ENCODE measurements at regions not wholly inside any gene's neighbourhood (a gene's known extent, or its start where the extent isn't known, plus 50 kb on each side); places are given as distances from the start of the nearest gene placed in this dataset.

DNA sequence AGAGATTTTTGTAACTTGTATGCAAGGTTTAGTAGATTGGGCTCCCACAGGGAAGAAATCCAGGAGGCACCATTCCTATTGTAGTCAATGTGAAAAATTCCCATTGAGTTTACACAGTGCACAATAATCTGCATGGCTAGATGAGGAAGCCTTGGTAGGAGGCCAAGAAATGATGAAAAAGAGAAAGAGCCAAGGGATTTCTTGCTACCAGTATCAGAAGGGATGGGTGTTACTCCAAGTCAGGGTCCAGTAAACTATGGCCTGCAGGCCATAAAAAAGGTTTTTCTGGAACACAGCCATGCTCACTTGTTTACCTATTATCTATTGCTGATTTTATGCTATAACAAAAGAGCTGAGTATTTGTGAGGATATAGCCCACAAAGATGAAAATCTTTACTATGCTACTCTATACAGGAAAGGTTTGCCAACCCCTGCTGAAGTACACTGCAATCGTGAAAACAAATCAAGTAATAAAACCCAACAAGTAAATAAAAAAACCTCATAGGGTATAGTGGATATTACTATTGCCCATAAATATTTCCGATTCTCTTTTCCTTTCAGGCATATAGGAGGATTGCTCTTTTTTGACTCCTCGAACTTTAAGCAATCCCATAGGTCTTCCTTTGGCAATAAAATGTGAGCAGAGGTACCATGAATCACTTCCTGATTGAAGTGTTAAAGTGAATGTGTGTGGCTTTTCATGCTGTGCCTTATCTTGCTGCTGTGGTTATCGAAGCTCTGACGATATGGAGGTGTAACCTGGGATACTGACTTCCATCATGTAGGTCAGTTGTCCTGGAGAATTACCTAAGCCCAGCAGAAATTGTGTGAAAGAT is 256.3 kb upstream of the MAGI2 start:
- no peaks in the 10 kb centered on the region for H3K9me3 ChIP-seq (ENCODE audit: low read length)
- H3K9ac ChIP-seq (ENCODE audit: low read length): no peak overlapping the region
- no peaks in the 10 kb centered on the region for H3K4me1 ChIP-seq (ENCODE audit: insufficient read depth, low read length)
- no peak overlapping the region for H3K27ac ChIP-seq (ENCODE audit: low read depth, low read length)
- no peaks in the 10 kb centered on the region for H3K36me3 ChIP-seq (ENCODE audit: insufficient read depth, low read length)
- no peaks in the 10 kb centered on the region for H3K27me3 ChIP-seq (ENCODE audit: control insufficient read depth in 1 of 2, insufficient read depth in 2 of 2, low read length in 2 of 2)
- H3K4me3 ChIP-seq (ENCODE audit: low read depth in 1 of 2, low read length in 2 of 2): no peak overlapping the region

DNA sequence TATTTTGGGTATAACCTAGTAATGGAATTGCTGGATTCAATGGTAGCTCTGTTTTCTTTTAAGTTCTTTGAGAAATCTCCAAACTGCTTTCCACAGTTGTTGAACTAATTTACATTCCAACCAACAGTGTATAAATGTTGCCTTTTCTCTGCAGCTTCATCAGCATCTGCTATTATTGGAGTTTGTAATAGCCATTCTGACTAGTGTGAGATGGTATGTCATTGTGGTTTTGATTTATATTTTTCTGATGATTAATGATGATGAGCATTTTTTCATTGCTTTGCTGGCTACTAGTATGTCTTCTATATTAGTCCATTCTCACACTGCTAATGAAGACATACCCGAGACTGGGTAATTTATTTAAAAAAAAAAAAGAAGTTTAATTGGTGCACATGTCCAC is 248.6 kb upstream of the MAGI2 start:
- no peak overlapping the region for H3K4me3 ChIP-seq (ENCODE audit: low read depth in 1 of 2, low read length in 2 of 2)
- H3K9me3 ChIP-seq (ENCODE audit: low read length): no peaks in the 10 kb centered on the region
- H3K27me3 ChIP-seq (ENCODE audit: control insufficient read depth in 1 of 2, insufficient read depth in 2 of 2, low read length in 2 of 2): no peaks in the 10 kb centered on the region
- no peaks in the 10 kb centered on the region for H3K4me1 ChIP-seq (ENCODE audit: insufficient read depth, low read length)
- H3K36me3 ChIP-seq (ENCODE audit: insufficient read depth, low read length): no peaks in the 10 kb centered on the region
- H3K9ac ChIP-seq (ENCODE audit: low read length): no peak overlapping the region
- no peak overlapping the region for H3K27ac ChIP-seq (ENCODE audit: low read depth, low read length)

DNA sequence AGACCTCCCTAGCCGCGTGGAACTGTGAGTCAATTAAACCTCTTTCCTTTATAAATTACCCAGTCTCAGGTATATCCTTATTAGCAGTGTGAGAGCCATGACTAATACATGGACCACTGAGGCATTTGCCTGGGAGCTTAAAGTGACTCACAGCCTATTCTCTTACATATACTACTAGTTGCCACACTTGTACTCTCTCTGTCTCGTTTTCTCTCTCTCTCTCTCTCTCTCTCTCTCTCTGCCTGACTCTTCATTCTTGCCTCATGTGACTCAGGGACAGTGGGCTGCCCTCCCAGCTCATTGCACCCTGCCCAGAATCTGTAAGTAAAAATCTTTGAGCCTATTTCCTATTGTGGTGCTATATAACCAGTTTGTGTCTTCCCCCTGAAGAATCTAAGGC is 238.5 kb upstream of the MAGI2 start:
- no peak overlapping the region for H3K9ac ChIP-seq (ENCODE audit: low read length)
- no peaks in the 10 kb centered on the region for H3K9me3 ChIP-seq (ENCODE audit: low read length)
- no peaks in the 10 kb centered on the region for H3K4me1 ChIP-seq (ENCODE audit: insufficient read depth, low read length)
- H3K27ac ChIP-seq (ENCODE audit: low read depth, low read length): no peak overlapping the region
- no peak overlapping the region for H3K4me3 ChIP-seq (ENCODE audit: low read depth in 1 of 2, low read length in 2 of 2)
- no peaks in the 10 kb centered on the region for H3K36me3 ChIP-seq (ENCODE audit: insufficient read depth, low read length)
- H3K27me3 ChIP-seq (ENCODE audit: control insufficient read depth in 1 of 2, insufficient read depth in 2 of 2, low read length in 2 of 2): no peaks in the 10 kb centered on the region

DNA sequence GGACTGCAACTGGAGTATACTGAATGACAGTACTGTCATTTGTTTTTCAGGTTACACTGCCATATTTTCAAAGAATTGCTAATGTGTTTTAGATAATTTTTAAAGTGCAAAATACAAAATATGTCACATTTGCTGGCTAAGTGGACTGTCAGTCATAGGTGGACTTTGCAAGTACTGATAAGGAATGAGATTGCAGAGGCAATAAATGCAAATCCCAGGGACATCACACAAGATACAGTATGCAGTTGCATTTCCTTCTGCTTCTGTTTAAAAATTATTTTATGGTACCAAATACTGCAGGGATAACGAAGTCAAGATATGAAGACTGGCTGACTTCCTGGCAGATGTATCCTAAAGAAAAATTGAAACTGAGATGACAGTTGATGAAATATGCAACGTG is 237.6 kb upstream of the MAGI2 start:
- no peaks in the 10 kb centered on the region for H3K4me1 ChIP-seq (ENCODE audit: insufficient read depth, low read length)
- H3K9ac ChIP-seq (ENCODE audit: low read length): no peak overlapping the region
- H3K27ac ChIP-seq (ENCODE audit: low read depth, low read length): no peak overlapping the region
- H3K27me3 ChIP-seq (ENCODE audit: control insufficient read depth in 1 of 2, insufficient read depth in 2 of 2, low read length in 2 of 2): no peaks in the 10 kb centered on the region
- H3K36me3 ChIP-seq (ENCODE audit: insufficient read depth, low read length): no peaks in the 10 kb centered on the region
- H3K9me3 ChIP-seq (ENCODE audit: low read length): no peaks in the 10 kb centered on the region
- no peak overlapping the region for H3K4me3 ChIP-seq (ENCODE audit: low read depth in 1 of 2, low read length in 2 of 2)

DNA sequence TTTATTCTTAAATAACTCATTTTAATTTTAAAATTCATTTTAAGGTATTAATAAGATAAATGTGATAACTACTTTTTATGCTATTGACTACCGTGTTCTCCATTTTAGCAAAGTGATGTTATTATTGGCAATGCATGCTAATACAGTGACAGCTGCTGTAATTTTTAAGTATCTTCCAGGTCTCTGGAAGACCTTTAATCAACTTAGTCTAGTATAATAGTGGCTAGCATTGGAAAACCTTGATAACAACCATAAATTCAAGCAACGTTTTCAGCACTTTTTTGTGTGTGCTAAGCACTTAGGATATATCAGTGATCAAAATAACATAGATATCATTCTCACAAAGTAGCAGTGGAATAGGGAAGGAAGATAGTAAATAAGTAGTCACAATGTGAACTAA is 230.9 kb upstream of the MAGI2 start:
- no peaks in the 10 kb centered on the region for H3K27me3 ChIP-seq (ENCODE audit: control insufficient read depth in 1 of 2, insufficient read depth in 2 of 2, low read length in 2 of 2)
- H3K9ac ChIP-seq (ENCODE audit: low read length): no peak overlapping the region
- no peak overlapping the region for H3K27ac ChIP-seq (ENCODE audit: low read depth, low read length)
- no peaks in the 10 kb centered on the region for H3K4me1 ChIP-seq (ENCODE audit: insufficient read depth, low read length)
- H3K4me3 ChIP-seq (ENCODE audit: low read depth in 1 of 2, low read length in 2 of 2): no peak overlapping the region
- no peaks in the 10 kb centered on the region for H3K9me3 ChIP-seq (ENCODE audit: low read length)
- no peaks in the 10 kb centered on the region for H3K36me3 ChIP-seq (ENCODE audit: insufficient read depth, low read length)

DNA sequence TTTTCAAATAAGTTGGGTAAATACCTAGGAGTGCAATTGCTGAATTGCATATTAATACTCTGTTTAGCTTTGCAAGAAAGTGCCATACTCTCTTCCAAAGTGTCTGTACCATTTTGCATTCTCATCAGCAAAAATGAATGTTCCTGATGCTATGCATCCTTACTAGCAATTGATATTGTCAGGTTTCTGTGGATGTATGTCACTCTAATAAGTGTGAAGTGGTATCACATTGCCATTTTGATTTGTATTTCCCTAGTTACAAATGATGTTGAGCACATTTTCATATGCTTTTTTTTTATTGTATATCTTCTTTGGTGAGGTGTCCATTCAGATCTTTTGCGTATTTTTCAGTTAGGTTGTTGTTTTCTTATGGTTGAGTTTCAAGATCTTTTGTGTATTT is 230.4 kb upstream of the MAGI2 start:
- H3K9ac ChIP-seq (ENCODE audit: low read length): no peak overlapping the region
- no peak overlapping the region for H3K4me3 ChIP-seq (ENCODE audit: low read depth in 1 of 2, low read length in 2 of 2)
- H3K27ac ChIP-seq (ENCODE audit: low read depth, low read length): no peak overlapping the region
- no peaks in the 10 kb centered on the region for H3K36me3 ChIP-seq (ENCODE audit: insufficient read depth, low read length)
- H3K4me1 ChIP-seq (ENCODE audit: insufficient read depth, low read length): no peaks in the 10 kb centered on the region
- no peaks in the 10 kb centered on the region for H3K27me3 ChIP-seq (ENCODE audit: control insufficient read depth in 1 of 2, insufficient read depth in 2 of 2, low read length in 2 of 2)
- H3K9me3 ChIP-seq (ENCODE audit: low read length): no peaks in the 10 kb centered on the region

DNA sequence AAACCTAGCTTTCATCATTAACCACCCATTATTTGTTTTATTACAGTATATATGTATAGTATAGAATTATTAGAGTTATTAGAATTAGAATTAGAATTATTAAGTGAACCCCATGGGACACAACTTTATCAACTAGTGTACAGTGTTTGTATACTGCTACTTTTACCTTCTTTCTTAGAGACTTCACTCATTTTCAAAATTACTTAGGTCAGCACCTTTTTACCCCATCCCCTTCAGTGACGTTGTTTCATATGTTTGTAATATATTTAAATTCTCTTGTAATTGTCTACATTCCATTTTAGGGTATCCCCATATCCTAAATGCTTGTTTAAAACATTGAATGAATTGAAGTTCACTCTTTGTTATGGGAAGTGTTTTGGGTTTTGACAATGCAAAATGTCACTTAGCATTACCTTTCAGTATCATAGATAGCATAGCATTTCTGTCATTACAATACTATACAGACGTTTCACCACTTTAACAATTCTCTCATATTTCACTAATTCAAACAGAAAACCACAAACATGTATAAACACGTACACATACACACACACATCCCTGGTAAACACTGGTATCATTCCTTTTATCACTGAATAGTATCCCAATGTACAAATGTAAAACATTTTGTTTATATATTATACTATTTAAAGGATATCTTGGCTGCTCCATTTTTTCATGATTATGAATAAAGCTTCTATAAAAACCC is 229.9 kb upstream of the MAGI2 start:
- Histone ChIP-seq H3K27ac (ENCODE audit: low read depth, low read length) (no peak overlapping the region), H3K4me3 (ENCODE audit: low read depth in 1 of 2, low read length in 2 of 2) (no peak overlapping the region), H3K36me3 (ENCODE audit: insufficient read depth, low read length) (no peaks in the 10 kb centered on the region), H3K9ac (ENCODE audit: low read length) (no peak overlapping the region), H3K4me1 (ENCODE audit: insufficient read depth, low read length) (no peaks in the 10 kb centered on the region), H3K27me3 (ENCODE audit: control insufficient read depth in 1 of 2, insufficient read depth in 2 of 2, low read length in 2 of 2) (no peaks in the 10 kb centered on the region), H3K9me3 (ENCODE audit: low read length) (no peaks in the 10 kb centered on the region)

DNA sequence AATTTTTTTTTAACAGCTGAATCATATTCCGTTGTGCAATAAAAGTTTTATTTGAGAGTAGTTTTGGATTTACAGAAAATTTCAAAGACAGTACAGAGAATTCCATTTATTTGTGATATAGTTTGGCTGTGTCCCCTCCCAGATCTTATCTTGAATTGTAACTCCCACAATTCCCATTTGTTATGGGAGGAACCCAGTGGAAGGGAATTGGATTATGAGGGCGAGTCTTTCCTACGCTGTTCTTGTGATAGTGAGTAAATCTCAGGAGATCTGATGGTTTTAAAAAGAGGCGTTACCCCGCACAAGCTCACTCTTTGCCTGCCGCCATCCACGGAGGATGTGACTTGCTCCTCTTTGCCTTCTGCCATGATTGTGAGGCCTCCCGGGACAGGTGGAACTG is 228.0 kb upstream of the MAGI2 start:
- H3K27ac ChIP-seq (ENCODE audit: low read depth, low read length): no peak overlapping the region
- H3K9me3 ChIP-seq (ENCODE audit: low read length): no peaks in the 10 kb centered on the region
- H3K27me3 ChIP-seq (ENCODE audit: control insufficient read depth in 1 of 2, insufficient read depth in 2 of 2, low read length in 2 of 2): no peaks in the 10 kb centered on the region
- no peaks in the 10 kb centered on the region for H3K36me3 ChIP-seq (ENCODE audit: insufficient read depth, low read length)
- no peak overlapping the region for H3K4me3 ChIP-seq (ENCODE audit: low read depth in 1 of 2, low read length in 2 of 2)
- H3K9ac ChIP-seq (ENCODE audit: low read length): no peak overlapping the region
- no peaks in the 10 kb centered on the region for H3K4me1 ChIP-seq (ENCODE audit: insufficient read depth, low read length)

DNA sequence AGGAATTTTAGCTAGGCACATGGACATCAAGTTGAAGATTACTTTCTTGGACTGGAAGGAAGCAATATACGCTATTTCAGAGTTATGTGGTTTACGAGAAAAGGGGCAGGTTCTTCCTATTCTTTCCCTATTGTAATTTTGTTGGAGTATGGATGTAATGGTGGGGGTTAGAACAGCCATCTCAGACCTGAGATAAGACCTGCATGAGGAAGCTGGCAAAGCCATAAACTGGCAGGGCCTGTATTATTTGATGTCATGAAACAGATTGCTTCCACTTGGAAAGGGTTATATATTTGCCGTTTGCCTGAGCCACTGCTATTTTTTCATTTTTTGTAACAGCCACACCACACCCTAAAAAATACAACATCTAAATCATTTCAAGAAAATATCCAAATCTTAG is 220.5 kb upstream of the MAGI2 start:
- Histone ChIP-seq H3K36me3 (ENCODE audit: insufficient read depth, low read length) (no peaks in the 10 kb centered on the region), H3K27me3 (ENCODE audit: control insufficient read depth in 1 of 2, insufficient read depth in 2 of 2, low read length in 2 of 2) (no peaks in the 10 kb centered on the region), H3K9ac (ENCODE audit: low read length) (no peak overlapping the region), H3K27ac (ENCODE audit: low read depth, low read length) (no peak overlapping the region), H3K9me3 (ENCODE audit: low read length) (no peaks in the 10 kb centered on the region), H3K4me1 (ENCODE audit: insufficient read depth, low read length) (no peaks in the 10 kb centered on the region), H3K4me3 (ENCODE audit: low read depth in 1 of 2, low read length in 2 of 2) (no peak overlapping the region)

DNA sequence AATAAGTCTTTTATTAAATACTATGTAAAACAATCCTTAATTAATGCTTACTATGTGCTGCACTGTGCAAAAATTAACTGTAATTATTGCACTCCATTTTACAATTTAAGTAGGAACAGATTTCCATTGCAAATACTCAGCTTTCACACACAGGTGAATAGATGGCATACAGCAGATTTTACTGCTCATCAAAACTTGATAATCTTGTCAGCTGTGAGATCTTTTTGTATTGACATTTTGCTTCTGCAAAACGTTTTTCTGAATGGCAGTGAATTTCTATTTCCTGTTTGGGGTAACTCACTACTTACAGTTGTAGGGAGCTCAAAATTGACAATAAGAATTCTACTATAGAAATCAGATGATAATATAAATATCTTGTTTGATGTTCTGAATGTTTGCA is 220.0 kb upstream of the MAGI2 start:
- no peaks in the 10 kb centered on the region for H3K9me3 ChIP-seq (ENCODE audit: low read length)
- no peaks in the 10 kb centered on the region for H3K4me1 ChIP-seq (ENCODE audit: insufficient read depth, low read length)
- H3K36me3 ChIP-seq (ENCODE audit: insufficient read depth, low read length): no peaks in the 10 kb centered on the region
- no peak overlapping the region for H3K9ac ChIP-seq (ENCODE audit: low read length)
- no peak overlapping the region for H3K27ac ChIP-seq (ENCODE audit: low read depth, low read length)
- H3K27me3 ChIP-seq (ENCODE audit: control insufficient read depth in 1 of 2, insufficient read depth in 2 of 2, low read length in 2 of 2): no peaks in the 10 kb centered on the region
- no peak overlapping the region for H3K4me3 ChIP-seq (ENCODE audit: low read depth in 1 of 2, low read length in 2 of 2)

DNA sequence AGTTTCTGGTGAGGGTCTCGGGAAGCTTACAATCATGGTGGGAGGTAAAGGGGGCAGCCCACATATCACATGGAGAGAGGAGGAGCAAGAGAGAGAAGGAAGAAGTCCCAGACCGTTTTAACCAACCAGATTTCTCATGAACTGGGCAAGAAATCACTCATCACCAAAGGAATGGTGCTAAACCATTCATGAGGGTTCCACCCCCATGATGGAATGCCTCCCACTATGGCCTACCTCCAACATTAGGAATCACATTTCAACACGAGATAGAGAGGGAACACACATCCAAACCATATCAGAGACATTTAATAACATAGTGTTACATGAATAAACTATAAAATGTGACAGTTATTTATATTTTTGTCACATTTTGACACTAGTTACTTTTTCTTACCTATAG is 214.8 kb upstream of the MAGI2 start:
- H3K9ac ChIP-seq (ENCODE audit: low read length): no peak overlapping the region
- H3K4me1 ChIP-seq (ENCODE audit: insufficient read depth, low read length): no peaks in the 10 kb centered on the region
- no peaks in the 10 kb centered on the region for H3K27me3 ChIP-seq (ENCODE audit: control insufficient read depth in 1 of 2, insufficient read depth in 2 of 2, low read length in 2 of 2)
- no peaks in the 10 kb centered on the region for H3K36me3 ChIP-seq (ENCODE audit: insufficient read depth, low read length)
- no peak overlapping the region for H3K27ac ChIP-seq (ENCODE audit: low read depth, low read length)
- H3K9me3 ChIP-seq (ENCODE audit: low read length): no peaks in the 10 kb centered on the region
- H3K4me3 ChIP-seq (ENCODE audit: low read depth in 1 of 2, low read length in 2 of 2): no peak overlapping the region

DNA sequence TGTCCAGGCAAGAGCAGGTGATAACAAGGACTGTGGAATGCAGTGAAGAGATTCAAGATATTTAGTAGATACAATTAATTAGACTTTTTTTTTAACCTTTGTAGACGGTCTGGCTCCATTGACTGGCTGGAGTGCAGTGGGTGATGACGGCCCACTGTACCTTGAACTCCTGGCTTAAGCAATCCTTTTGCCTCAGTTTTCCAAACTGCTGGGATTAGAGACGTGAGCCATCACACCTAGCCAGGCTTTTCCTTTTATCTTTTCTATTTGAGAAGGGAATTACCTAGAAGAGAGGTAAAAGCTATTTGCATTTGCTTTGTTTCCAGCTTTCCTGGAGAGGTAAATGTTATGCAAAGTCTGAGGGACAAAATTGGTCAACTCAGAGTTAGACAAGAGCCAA is 213.0 kb upstream of the MAGI2 start:
- no peak overlapping the region for H3K4me3 ChIP-seq (ENCODE audit: low read depth in 1 of 2, low read length in 2 of 2)
- no peak overlapping the region for H3K27ac ChIP-seq (ENCODE audit: low read depth, low read length)
- H3K27me3 ChIP-seq (ENCODE audit: control insufficient read depth in 1 of 2, insufficient read depth in 2 of 2, low read length in 2 of 2): no peaks in the 10 kb centered on the region
- H3K36me3 ChIP-seq (ENCODE audit: insufficient read depth, low read length): no peaks in the 10 kb centered on the region
- no peak overlapping the region for H3K9ac ChIP-seq (ENCODE audit: low read length)
- no peaks in the 10 kb centered on the region for H3K4me1 ChIP-seq (ENCODE audit: insufficient read depth, low read length)
- no peaks in the 10 kb centered on the region for H3K9me3 ChIP-seq (ENCODE audit: low read length)
